H1 (cell line): ENCODE measurements at regions not wholly inside any gene's neighbourhood (a gene's known extent, or its start where the extent isn't known, plus 50 kb on each side); places are given as distances from the start of the nearest gene placed in this dataset.

Source experiments
- ASH2L ChIP-seq: fragments of 200-600, 300-600 bp; sonication (generic); IDR thresholded peaks from one replicate; pipeline ENCODE4 v1.7.1; 2017; ENCODE audit warnings: low read length
- CHD2 ChIP-seq: IDR thresholded peaks from 2 replicates; pipeline ENCODE4 v1.6.1; 2012; ENCODE audit warnings: low read length, improper control_type of control experiment
- RAD21 ChIP-seq, 2 experiments: IDR thresholded peaks in 1 of 2; conservative IDR thresholded peaks in 1 of 2; 2 replicates each; pipeline ENCODE4 v1.6.1; 2011; ENCODE audit warnings: low read depth in 2 of 2, low read length in 2 of 2, improper control_type of control experiment in 1 of 2, inconsistent platforms in 1 of 2, mild to moderate bottlenecking in 1 of 2, moderate library complexity in 1 of 2
- RBBP5 ChIP-seq: IDR thresholded peaks from 2 replicates; pipeline ENCODE4 v1.7.1; 2012; ENCODE audit warnings: low read depth, mild to moderate bottlenecking, inconsistent platforms, low read length, moderate library complexity, borderline replicate concordance
- SAP30 ChIP-seq: fragments of 300-600 bp; sonication (generic); IDR thresholded peaks from 2 replicates; pipeline ENCODE4 v1.7.1; 2012; ENCODE audit warnings: low read length, moderate library complexity, mild to moderate bottlenecking, inconsistent platforms; ENCODE audit not compliant: insufficient read depth, insufficient replicate concordance
- TF ChIP-seq, protein P1 (sequence below), 3 experiments: IDR thresholded peaks; 1 replicate in 2 of 3; 2 replicates in 1 of 3; pipeline versions ENCODE4 v1.5.1 to v1.6.1; 2011; ENCODE audit warnings: low read length in 3 of 3, mild to moderate bottlenecking in 3 of 3, inconsistent platforms in 2 of 3, low read depth in 1 of 3, moderate library complexity in 1 of 3; ENCODE audit not compliant: insufficient read depth in 1 of 3; ENCODE audit errors: control extremely low read depth in 1 of 3
- TF ChIP-seq, protein P2 (sequence below): IDR thresholded peaks from 2 replicates; pipeline ENCODE4 v1.6.1; 2011; ENCODE audit warnings: low read length, improper control_type of control experiment

DNA sequence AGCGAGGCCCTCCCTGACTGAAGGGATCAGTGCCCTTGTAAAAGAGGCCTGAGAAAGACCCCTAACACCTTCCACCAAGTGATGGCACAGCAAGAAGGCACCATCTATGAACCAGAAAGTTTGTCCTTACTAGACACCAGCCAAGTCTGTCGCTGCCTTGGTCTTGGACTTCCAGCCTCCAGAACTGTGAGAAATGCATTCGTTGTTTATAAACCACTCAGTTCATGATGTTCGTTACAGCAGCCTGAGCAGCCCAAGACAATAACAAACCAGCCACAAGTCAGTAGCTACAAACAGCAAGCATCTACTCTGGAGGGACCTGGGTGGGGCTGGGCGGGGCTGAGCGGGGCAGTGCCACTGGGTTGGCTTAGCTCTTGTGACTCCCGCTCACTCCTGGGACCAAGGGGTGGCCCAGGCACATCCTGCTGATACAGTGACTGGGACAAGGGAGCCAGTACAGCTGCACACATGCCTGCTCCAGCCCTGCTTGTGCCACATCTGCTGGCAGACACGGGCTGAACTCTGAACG, 234.9 kb downstream of the IRF8 start (continued):
- TF ChIP-seq RAD21 (IDR thresholded peaks at IDR 0.05 in 1 of 2, conservative IDR thresholded peaks at IDR 0.05 in 1 of 2; ENCODE audit: low read depth in 2 of 2, low read length in 2 of 2) (no peak), SAP30 (no peak), ASH2L (no peak), RBBP5 (no peak), CHD2 (no peak)
- TF ChIP-seq, protein P1, sequence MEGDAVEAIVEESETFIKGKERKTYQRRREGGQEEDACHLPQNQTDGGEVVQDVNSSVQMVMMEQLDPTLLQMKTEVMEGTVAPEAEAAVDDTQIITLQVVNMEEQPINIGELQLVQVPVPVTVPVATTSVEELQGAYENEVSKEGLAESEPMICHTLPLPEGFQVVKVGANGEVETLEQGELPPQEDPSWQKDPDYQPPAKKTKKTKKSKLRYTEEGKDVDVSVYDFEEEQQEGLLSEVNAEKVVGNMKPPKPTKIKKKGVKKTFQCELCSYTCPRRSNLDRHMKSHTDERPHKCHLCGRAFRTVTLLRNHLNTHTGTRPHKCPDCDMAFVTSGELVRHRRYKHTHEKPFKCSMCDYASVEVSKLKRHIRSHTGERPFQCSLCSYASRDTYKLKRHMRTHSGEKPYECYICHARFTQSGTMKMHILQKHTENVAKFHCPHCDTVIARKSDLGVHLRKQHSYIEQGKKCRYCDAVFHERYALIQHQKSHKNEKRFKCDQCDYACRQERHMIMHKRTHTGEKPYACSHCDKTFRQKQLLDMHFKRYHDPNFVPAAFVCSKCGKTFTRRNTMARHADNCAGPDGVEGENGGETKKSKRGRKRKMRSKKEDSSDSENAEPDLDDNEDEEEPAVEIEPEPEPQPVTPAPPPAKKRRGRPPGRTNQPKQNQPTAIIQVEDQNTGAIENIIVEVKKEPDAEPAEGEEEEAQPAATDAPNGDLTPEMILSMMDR (IDR thresholded peaks at IDR 0.05; ENCODE audit: control extremely low read depth in 1 of 3, insufficient read depth in 1 of 3, low read depth in 1 of 3, low read length in 3 of 3) = no peak
- TF ChIP-seq, protein P2, sequence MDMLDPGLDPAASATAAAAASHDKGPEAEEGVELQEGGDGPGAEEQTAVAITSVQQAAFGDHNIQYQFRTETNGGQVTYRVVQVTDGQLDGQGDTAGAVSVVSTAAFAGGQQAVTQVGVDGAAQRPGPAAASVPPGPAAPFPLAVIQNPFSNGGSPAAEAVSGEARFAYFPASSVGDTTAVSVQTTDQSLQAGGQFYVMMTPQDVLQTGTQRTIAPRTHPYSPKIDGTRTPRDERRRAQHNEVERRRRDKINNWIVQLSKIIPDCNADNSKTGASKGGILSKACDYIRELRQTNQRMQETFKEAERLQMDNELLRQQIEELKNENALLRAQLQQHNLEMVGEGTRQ = no peak
